H9 (cell line): ENCODE measurements at regions not wholly inside any gene's neighbourhood (a gene's known extent, or its start where the extent isn't known, plus 50 kb on each side); places are given as distances from the start of the nearest gene placed in this dataset.

Experiments
- DNase-seq: peaks from one replicate; pipeline ENCODE4 v3.0.0-alpha.2; 2017
- H2AFZ ChIP-seq: one replicate; pipeline ENCODE4 v1.6.1; 2013; ENCODE audit warnings: mild to moderate bottlenecking, low read length, control low read depth, moderate library complexity
- H2AK5ac ChIP-seq: 2 replicates; pipeline ENCODE4 v1.6.1; 2013; ENCODE audit warnings: low read length, control low read depth, mixed read lengths; ENCODE audit not compliant: insufficient read length
- H2BK120ac ChIP-seq: one replicate; pipeline ENCODE4 v1.6.1; 2013; ENCODE audit warnings: low read depth, mild to moderate bottlenecking, low read length, control low read depth, inconsistent platforms; ENCODE audit not compliant: poor library complexity, severe bottlenecking
- H2BK12ac ChIP-seq: 2 replicates; pipeline ENCODE4 v1.6.1; 2013; ENCODE audit warnings: low read length, control low read depth, mixed read lengths, low read depth; ENCODE audit not compliant: insufficient read length
- H2BK15ac ChIP-seq: 2 replicates; pipeline ENCODE4 v1.6.1; 2013; ENCODE audit warnings: low read depth, low read length, control low read depth
- H2BK20ac ChIP-seq: one replicate; pipeline ENCODE4 v1.6.1; 2013; ENCODE audit warnings: low read depth, mild to moderate bottlenecking, low read length, control low read depth, inconsistent platforms; ENCODE audit not compliant: poor library complexity, severe bottlenecking
- H2BK5ac ChIP-seq: 2 replicates; pipeline ENCODE4 v1.6.1; 2013; ENCODE audit warnings: low read length, control low read depth, mixed read lengths; ENCODE audit not compliant: insufficient read length
- H3K14ac ChIP-seq: 2 replicates; pipeline ENCODE4 v1.6.1; 2013; ENCODE audit warnings: low read length, control low read depth; ENCODE audit not compliant: insufficient read depth
- H3K18ac ChIP-seq: 2 replicates; pipeline ENCODE4 v1.6.1; 2013; ENCODE audit warnings: low read depth, mild to moderate bottlenecking, mixed read lengths, low read length, control low read depth; ENCODE audit not compliant: insufficient read length
- H3K23ac ChIP-seq: 2 replicates; pipeline ENCODE4 v1.6.1; 2013; ENCODE audit warnings: low read length, control low read depth, mixed read lengths, low read depth; ENCODE audit not compliant: insufficient read length
- H3K23me2 ChIP-seq: 2 replicates; pipeline ENCODE4 v1.6.1; 2013; ENCODE audit warnings: low read depth, mild to moderate bottlenecking, mixed read lengths, low read length, control low read depth; ENCODE audit not compliant: insufficient read length, poor library complexity, severe bottlenecking
- H3K27ac ChIP-seq: 2 replicates; pipeline ENCODE4 v1.5.1; 2013; ENCODE audit warnings: low read length, control low read depth, mixed read lengths, low read depth; ENCODE audit not compliant: insufficient read length
- H3K27me3 ChIP-seq: 2 replicates; pipeline ENCODE4 v1.6.1; 2013; ENCODE audit warnings: low read length, control low read depth, inconsistent platforms; ENCODE audit not compliant: insufficient read depth
- H3K4ac ChIP-seq: 2 replicates; pipeline ENCODE4 v1.6.1; 2013; ENCODE audit warnings: low read depth, mild to moderate bottlenecking, control low read depth, inconsistent platforms, low read length, moderate library complexity
- H3K4me1 ChIP-seq: 2 replicates; pipeline ENCODE4 v1.6.1; 2013; ENCODE audit warnings: low read length, control low read depth, inconsistent platforms; ENCODE audit not compliant: insufficient read depth
- H3K4me2 ChIP-seq: 2 replicates; pipeline ENCODE4 v1.6.1; 2013; ENCODE audit warnings: low read length, control low read depth, mixed read lengths; ENCODE audit not compliant: insufficient read length, insufficient read depth
- H3K56ac ChIP-seq: 2 replicates; pipeline ENCODE4 v1.6.1; 2013; ENCODE audit warnings: low read depth, mild to moderate bottlenecking, mixed read lengths, low read length, control low read depth; ENCODE audit not compliant: insufficient read length
- H3K79me1 ChIP-seq: 2 replicates; pipeline ENCODE4 v1.6.1; 2013; ENCODE audit warnings: low read depth, mild to moderate bottlenecking, moderate library complexity, low read length, control low read depth, inconsistent platforms; ENCODE audit not compliant: insufficient read depth, poor library complexity, severe bottlenecking
- H3K79me2 ChIP-seq: 2 replicates; pipeline ENCODE4 v1.6.1; 2013; ENCODE audit warnings: low read length, control low read depth, inconsistent platforms; ENCODE audit not compliant: insufficient read depth
- H3K9ac ChIP-seq: 2 replicates; pipeline ENCODE4 v1.6.1; 2013; ENCODE audit warnings: low read length, control low read depth, mixed read lengths; ENCODE audit not compliant: insufficient read length; ENCODE audit errors: extremely low read depth
- H3K9me3 ChIP-seq: one replicate; pipeline ENCODE4 v1.6.1; 2013; ENCODE audit warnings: low read depth, low read length, inconsistent platforms; ENCODE audit not compliant: control insufficient read depth
- H3T11ph ChIP-seq: one replicate; pipeline ENCODE4 v1.6.1; 2013; ENCODE audit warnings: mild to moderate bottlenecking, low read length, control low read depth, inconsistent platforms
- H4K20me1 ChIP-seq: one replicate; pipeline ENCODE4 v1.6.1; 2013; ENCODE audit not compliant: control insufficient read depth, insufficient read length, insufficient read depth
- H4K5ac ChIP-seq: 2 replicates; pipeline ENCODE4 v1.6.1; 2013; ENCODE audit warnings: low read depth, mild to moderate bottlenecking, mixed read lengths, low read length, control low read depth; ENCODE audit not compliant: insufficient read length
- H4K8ac ChIP-seq: replicated peaks from 2 replicates; pipeline ENCODE4 v1.6.1; 2013; ENCODE audit warnings: low read length, control low read depth, mixed read lengths, low read depth; ENCODE audit not compliant: insufficient read length
- H4K91ac ChIP-seq: 2 replicates; pipeline ENCODE4 v1.6.1; 2013; ENCODE audit warnings: low read depth, mild to moderate bottlenecking, moderate library complexity, mixed read lengths, low read length, control low read depth; ENCODE audit not compliant: insufficient read length
- H3K27ac Mint-ChIP-seq, 3 experiments: 2 replicates in 2 of 3; 3 replicates in 1 of 3; pipeline ENCODE4 v1.8.0; 2020 to 2021; ENCODE audit warnings: mixed read lengths in 3 of 3, mild to moderate bottlenecking in 1 of 3, moderate library complexity in 1 of 3
- H3K27me3 Mint-ChIP-seq: 2 replicates; pipeline ENCODE4 v1.8.0; 2021; ENCODE audit warnings: low read depth, mild to moderate bottlenecking, moderate library complexity, mixed read lengths
- H3K36me3 Mint-ChIP-seq, 3 experiments: 2 replicates in 2 of 3; 3 replicates in 1 of 3; pipeline ENCODE4 v1.8.0; 2020 to 2021; ENCODE audit warnings: low read depth in 3 of 3, mixed read lengths in 3 of 3; ENCODE audit not compliant: insufficient read depth in 1 of 3
- H3K4me1 Mint-ChIP-seq, 2 experiments: 2 replicates each; pipeline ENCODE4 v1.8.0; 2020; ENCODE audit warnings: mixed read lengths in 2 of 2
- H3K4me3 Mint-ChIP-seq, 2 experiments: 2 replicates in 1 of 2; 3 replicates in 1 of 2; pipeline ENCODE4 v1.8.0; 2020 to 2021; ENCODE audit warnings: mild to moderate bottlenecking in 2 of 2, mixed read lengths in 2 of 2, moderate library complexity in 1 of 2
- H3K9me3 Mint-ChIP-seq, 2 experiments: 2 replicates in 1 of 2; 3 replicates in 1 of 2; pipeline ENCODE4 v1.8.0; 2020; ENCODE audit warnings: mild to moderate bottlenecking in 2 of 2, mixed read lengths in 2 of 2, moderate library complexity in 1 of 2
- WGBS: extraction: QIAGEN DNeasy Blood & Tissue Kit; methylation state at CpG from one replicate; pipeline ENCODE4 v1.1.7; 2013; ENCODE audit warnings: missing lambda C conversion rate, low lambda C conversion rate, mixed read lengths; ENCODE audit not compliant: insufficient read length; ENCODE audit errors: extremely low coverage; 5-methylcytosine and 5-hydroxymethylcytosine counted together
- TF ChIP-seq, protein P1 (sequence below): fragments of 200-600 bp; sonication (generic); conservative IDR thresholded peaks from 3 replicates; pipeline ENCODE4 v1.8.0; 2021; ENCODE audit warnings: antibody characterized with exemption, mild to moderate bottlenecking

DNA sequence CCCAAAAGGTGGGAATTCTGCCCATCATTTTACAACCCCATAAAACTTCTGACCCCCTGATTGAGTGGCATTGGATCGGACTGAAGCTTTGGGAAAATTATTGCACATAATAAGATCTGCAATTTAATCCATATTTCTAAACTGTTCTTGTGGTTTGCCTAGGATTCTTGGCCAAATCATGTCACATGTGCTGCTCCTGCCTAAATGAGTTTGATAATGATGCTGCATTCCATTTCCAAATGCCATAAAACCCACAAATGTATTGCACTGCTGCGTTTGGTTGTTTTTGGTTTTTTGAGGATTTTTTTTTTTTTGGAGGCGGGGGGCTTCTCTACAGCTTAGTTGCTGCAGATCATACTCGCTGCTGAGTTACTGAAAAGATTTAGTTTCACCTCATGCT lies 153.6 kb downstream of the QDPR start:
- H3K23ac ChIP-seq, result no peak overlapping the region
- no peak overlapping the region for H3K14ac ChIP-seq
- no peaks in the 10 kb centered on the region for H3K79me2 ChIP-seq
- WGBS, result no CpG with 5 or more reads among the region's 4 CpGs
- no peaks in the 10 kb centered on the region for H3K79me1 ChIP-seq
- no peak overlapping the region for H3K27ac Mint-ChIP-seq
- H3K4ac ChIP-seq, result no peak overlapping the region
- no peak overlapping the region for H2BK20ac ChIP-seq
- H3K36me3 Mint-ChIP-seq, result peaks cover 0 to 9% (median 3%) of the 10 kb centered on the region in 3 experiments; a peak in 3 of 7 replicates
- no peak overlapping the region for H3K4me2 ChIP-seq
- no peaks in the 10 kb centered on the region for H3K9me3 ChIP-seq
- no peak overlapping the region for H4K5ac ChIP-seq
- DNase-seq, result no peak
- no peak overlapping the region for H2BK120ac ChIP-seq
- H3K27me3 Mint-ChIP-seq, result no peaks in the 10 kb centered on the region
- H2BK15ac ChIP-seq, result no peak overlapping the region
- H3K4me1 Mint-ChIP-seq, result no peaks in the 10 kb centered on the region
- H2BK5ac ChIP-seq, result no peak overlapping the region
- peaks cover 6 to 10% of the 10 kb centered on the region in 2 experiments; a peak in 4 of 5 replicates for H3K9me3 Mint-ChIP-seq
- TF ChIP-seq, protein P1, sequence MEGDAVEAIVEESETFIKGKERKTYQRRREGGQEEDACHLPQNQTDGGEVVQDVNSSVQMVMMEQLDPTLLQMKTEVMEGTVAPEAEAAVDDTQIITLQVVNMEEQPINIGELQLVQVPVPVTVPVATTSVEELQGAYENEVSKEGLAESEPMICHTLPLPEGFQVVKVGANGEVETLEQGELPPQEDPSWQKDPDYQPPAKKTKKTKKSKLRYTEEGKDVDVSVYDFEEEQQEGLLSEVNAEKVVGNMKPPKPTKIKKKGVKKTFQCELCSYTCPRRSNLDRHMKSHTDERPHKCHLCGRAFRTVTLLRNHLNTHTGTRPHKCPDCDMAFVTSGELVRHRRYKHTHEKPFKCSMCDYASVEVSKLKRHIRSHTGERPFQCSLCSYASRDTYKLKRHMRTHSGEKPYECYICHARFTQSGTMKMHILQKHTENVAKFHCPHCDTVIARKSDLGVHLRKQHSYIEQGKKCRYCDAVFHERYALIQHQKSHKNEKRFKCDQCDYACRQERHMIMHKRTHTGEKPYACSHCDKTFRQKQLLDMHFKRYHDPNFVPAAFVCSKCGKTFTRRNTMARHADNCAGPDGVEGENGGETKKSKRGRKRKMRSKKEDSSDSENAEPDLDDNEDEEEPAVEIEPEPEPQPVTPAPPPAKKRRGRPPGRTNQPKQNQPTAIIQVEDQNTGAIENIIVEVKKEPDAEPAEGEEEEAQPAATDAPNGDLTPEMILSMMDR, result no peak
- H3K27ac ChIP-seq, result no peak overlapping the region
- H3K4me3 Mint-ChIP-seq, result no peak overlapping the region
- H2BK12ac ChIP-seq, result no peak overlapping the region
- no peaks in the 10 kb centered on the region for H4K20me1 ChIP-seq
- H3K23me2 ChIP-seq, result no peaks in the 10 kb centered on the region
- H3K9ac ChIP-seq, result no peak overlapping the region
- no peak overlapping the region for H4K91ac ChIP-seq
- H4K8ac ChIP-seq, result no peak overlapping the region
- H3K27me3 ChIP-seq, result no peaks in the 10 kb centered on the region
- no peak overlapping the region for H2AFZ ChIP-seq
- H2AK5ac ChIP-seq, result no peak overlapping the region
- H3T11ph ChIP-seq, result no peak overlapping the region
- no peak overlapping the region for H3K56ac ChIP-seq
- H3K4me1 ChIP-seq, result no peaks in the 10 kb centered on the region
- H3K18ac ChIP-seq, result no peak overlapping the region
